K562 (cell line): ENCODE measurements at regions not wholly inside any gene's neighbourhood (a gene's known extent, or its start where the extent isn't known, plus 50 kb on each side); places are given as distances from the start of the nearest gene placed in this dataset.

Experiments
- ATAC-seq: fragments of 200-7000 bp; cut with Tn5 transposase; 3 replicates; pipeline ENCODE4 v1.9.1; 2020; ENCODE audit warnings: moderate library complexity
- BruUV-seq: library from RNA; stranded (reverse); fragments of 400-500 nt; replicated peaks from 2 replicates; lab custom pipeline; 2021; lab: Mats Ljungman, UMichigan
- CTCF ChIA-PET: fragments of 300-600 bp; formaldehyde crosslinking; extraction: SDS; loops from one replicate; lab custom pipeline; 2021; ENCODE audit warnings: low intra/inter-chr PET ratio; lab: Yijun Ruan, JAX
- POLR2A ChIA-PET: fragments of 300-600, 350-650 bp; sonication (Branson Sonifier 250); formaldehyde crosslinking; extraction: SDS; loops from one replicate; lab custom pipeline; 2021; ENCODE audit warnings: antibody characterized with exemption, inconsistent platforms; lab: Yijun Ruan, JAX
- DNase-seq, 4 experiments: peaks; one replicate each; pipeline versions ENCODE4 v3.0.0 to v3.0.0-alpha.2; 2011 to 2018; ENCODE audit warnings: low spot score in 3 of 4, mixed read lengths in 3 of 4; ENCODE audit errors: extremely low read depth in 1 of 4
- FAIRE-seq: peaks from 2 replicates; lab custom pipeline; 2011; peaks lifted over from hg19 to GRCh38; lab: Jason Lieb, UNC
- H2AFZ ChIP-seq: 2 replicates; pipeline ENCODE4 v1.6.0; 2011; ENCODE audit warnings: low read depth, low read length, control low read depth, inconsistent platforms
- H3K27ac ChIP-seq: fragments of 200-600 bp; 3 replicates; pipeline ENCODE4 v1.8.0; 2011; ENCODE audit warnings: low read depth, mild to moderate bottlenecking, control low read depth, inconsistent platforms, low read length, moderate library complexity, mixed read lengths; ENCODE audit errors: extremely low read depth
- H3K27me3 ChIP-seq, 2 experiments: fragments of 300-600 bp in 1 of 2; 2 replicates in 1 of 2; 3 replicates in 1 of 2; pipeline versions ENCODE4 v1.6.0 to v1.8.0; 2011; ENCODE audit warnings: inconsistent platforms in 2 of 2, low read length in 2 of 2, mild to moderate bottlenecking in 1 of 2, mixed read lengths in 1 of 2, moderate library complexity in 1 of 2; ENCODE audit not compliant: control insufficient read depth in 2 of 2, insufficient read depth in 2 of 2
- H3K36me3 ChIP-seq: fragments of 300-600 bp; 3 replicates; pipeline ENCODE4 v1.8.0; 2011; ENCODE audit warnings: mild to moderate bottlenecking, low read length, inconsistent platforms; ENCODE audit not compliant: control insufficient read depth, insufficient read depth
- H3K4me1 ChIP-seq, 2 experiments: fragments of 200-600 bp in 1 of 2; replicated peaks in 1 of 2; 2 replicates in 1 of 2; 3 replicates in 1 of 2; pipeline versions ENCODE4 v1.5.1 to v1.8.0; 2011; ENCODE audit warnings: inconsistent platforms in 2 of 2, low read length in 2 of 2, mild to moderate bottlenecking in 1 of 2, mixed read lengths in 1 of 2, moderate library complexity in 1 of 2; ENCODE audit not compliant: control insufficient read depth in 2 of 2, insufficient read depth in 2 of 2
- H3K4me2 ChIP-seq: 2 replicates; pipeline ENCODE4 v1.6.1; 2011; ENCODE audit warnings: low read length, control low read depth, inconsistent platforms, mixed read lengths; ENCODE audit not compliant: insufficient read depth
- H3K4me3 ChIP-seq: fragments of 200-600 bp; sonication (generic), shearing (Covaris generic); 2 replicates; pipeline ENCODE4 v1.5.1; 2016; ENCODE audit warnings: control low read depth, inconsistent platforms
- H3K79me2 ChIP-seq: fragments of 200-600 bp; 3 replicates; pipeline ENCODE4 v1.8.0; 2011; ENCODE audit warnings: low read length, inconsistent platforms; ENCODE audit not compliant: control insufficient read depth, insufficient read depth
- H3K9ac ChIP-seq, 2 experiments: 2 replicates each; pipeline versions ENCODE4 v1.6.0 to v1.6.1; 2011; ENCODE audit warnings: low read depth in 2 of 2, low read length in 2 of 2, control low read depth in 1 of 2, inconsistent platforms in 1 of 2, mild to moderate bottlenecking in 1 of 2, mixed read lengths in 1 of 2; ENCODE audit not compliant: insufficient read depth in 1 of 2
- H3K9me1 ChIP-seq: one replicate; pipeline ENCODE4 v1.6.0; 2011; ENCODE audit warnings: inconsistent platforms, mild to moderate bottlenecking, low read length, moderate library complexity; ENCODE audit not compliant: control insufficient read depth, insufficient read depth
- H3K9me3 ChIP-seq: replicated peaks from 2 replicates; pipeline ENCODE4 v1.5.1; 2011; ENCODE audit warnings: low read depth, low read length, inconsistent platforms; ENCODE audit not compliant: control insufficient read depth, insufficient read depth
- H4K20me1 ChIP-seq: replicated peaks from 2 replicates; pipeline ENCODE4 v1.6.1; 2011; ENCODE audit warnings: low read length, inconsistent platforms, mixed read lengths; ENCODE audit not compliant: control insufficient read depth, insufficient read depth
- BCOR ChIP-seq: fragments of 450-650 bp; IDR thresholded peaks from 2 replicates; pipeline ENCODE4 v1.6.1; 2016
- CREB5 ChIP-seq: fragments of 250-450 bp; sonication (Bioruptor Pico); IDR thresholded peaks from 2 replicates; pipeline ENCODE4 v1.5.0; 2020; ENCODE audit warnings: mild to moderate bottlenecking
- NR2F6 ChIP-seq: fragments of 450-650 bp; formaldehyde crosslinking; IDR thresholded peaks from 2 replicates; pipeline ENCODE4 v1.4.0; 2020; ENCODE audit warnings: mild to moderate bottlenecking
- POLR2A ChIP-seq: fragments of 450-650 bp; conservative IDR thresholded peaks from 2 replicates; pipeline ENCODE4 v1.6.1; 2016
- PRPF4 ChIP-seq: fragments of 200-400 bp; formaldehyde crosslinking; IDR thresholded peaks from one replicate; pipeline ENCODE4 v1.6.1; 2017; ENCODE audit warnings: low read length, low read depth, mild to moderate bottlenecking; ENCODE audit not compliant: insufficient read depth, poor library complexity, severe bottlenecking
- ZNF212 ChIP-seq: fragments of 450-650 bp; formaldehyde crosslinking; IDR thresholded peaks from 2 replicates; pipeline ENCODE4 v1.4.0; 2020; ENCODE audit warnings: mild to moderate bottlenecking
- WGBS: fragments of 100-300 bp; shearing (Covaris generic); methylation state at CpG from one replicate; pipeline ENCODE4 v1.1.6; 2016; ENCODE audit warnings: low coverage, mixed read lengths; ENCODE audit not compliant: insufficient coverage; ENCODE audit errors: missing lambda C conversion rate; 5-methylcytosine and 5-hydroxymethylcytosine counted together
- in situ Hi-C: fragments of 300-500 bp; cut with MboI; formaldehyde crosslinking; loops from 4 replicates; pipeline ENCODE4 v1.15.0; 2018; ENCODE audit warnings: inconsistent platforms, mixed read lengths
- intact Hi-C: fragments of 100-400 bp; cut with micrococcal nuclease; formaldehyde crosslinking; loops from 2 replicates; pipeline ENCODE4 v1.14.2; 2022
- TF ChIP-seq, protein P1 (sequence below), 2 experiments: fragments of 450-650 bp in 1 of 2; sonication (generic) in 1 of 2; formaldehyde crosslinking; conservative IDR thresholded peaks; 2 replicates each; pipeline versions ENCODE4 v1.4.0 to v1.8.1; 2020 to 2022; ENCODE audit warnings: mild to moderate bottlenecking in 1 of 2, missing genetic modification reagents in 1 of 2
- TF ChIP-seq, protein P2 (sequence below): sonication (generic); formaldehyde crosslinking; IDR thresholded peaks from 2 replicates; pipeline ENCODE4 v1.9.0; 2022; ENCODE audit warnings: mild to moderate bottlenecking, missing genetic modification reagents
- TF ChIP-seq, protein P3 (sequence below): fragments of 150-350 bp; IDR thresholded peaks from 2 replicates; pipeline ENCODE4 v1.6.1; 2014; ENCODE audit warnings: low read depth, mild to moderate bottlenecking, low read length, borderline replicate concordance

- Histone ChIP-seq H3K27me3 (peaks cover 0 to 3% of the 10 kb centered on the region in 2 experiments; a peak in 3 of 5 replicates), H3K9ac (no peak overlapping the region), H3K9me1 (no peaks in the 10 kb centered on the region), H3K4me1 (no peaks in the 10 kb centered on the region), H3K4me3 (no peak overlapping the region), H3K27ac (no peak overlapping the region), H3K36me3 (no peaks in the 10 kb centered on the region), H4K20me1 (no peaks in the 10 kb centered on the region), H2AFZ (no peak overlapping the region), H3K9me3 (no peaks in the 10 kb centered on the region), H3K4me2 (no peak overlapping the region), H3K79me2 (no peaks in the 10 kb centered on the region)
- ATAC-seq (no peak), DNase-seq (no peak), FAIRE-seq (no peak)
- no TSS peak for BruUV-seq
- TF ChIP-seq, protein P1, sequence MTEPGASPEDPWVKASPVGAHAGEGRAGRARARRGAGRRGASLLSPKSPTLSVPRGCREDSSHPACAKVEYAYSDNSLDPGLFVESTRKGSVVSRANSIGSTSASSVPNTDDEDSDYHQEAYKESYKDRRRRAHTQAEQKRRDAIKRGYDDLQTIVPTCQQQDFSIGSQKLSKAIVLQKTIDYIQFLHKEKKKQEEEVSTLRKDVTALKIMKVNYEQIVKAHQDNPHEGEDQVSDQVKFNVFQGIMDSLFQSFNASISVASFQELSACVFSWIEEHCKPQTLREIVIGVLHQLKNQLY (CRISPR knock-in tag; conservative IDR thresholded peaks at IDR 0.05) = no peak
- TF ChIP-seq POLR2A (no peak), NR2F6 (CRISPR knock-in tag) (no peak), PRPF4 (no peak), CREB5 (CRISPR knock-in tag) (no peak), BCOR (no peak), ZNF212 (no peak)
- TF ChIP-seq, protein P2, sequence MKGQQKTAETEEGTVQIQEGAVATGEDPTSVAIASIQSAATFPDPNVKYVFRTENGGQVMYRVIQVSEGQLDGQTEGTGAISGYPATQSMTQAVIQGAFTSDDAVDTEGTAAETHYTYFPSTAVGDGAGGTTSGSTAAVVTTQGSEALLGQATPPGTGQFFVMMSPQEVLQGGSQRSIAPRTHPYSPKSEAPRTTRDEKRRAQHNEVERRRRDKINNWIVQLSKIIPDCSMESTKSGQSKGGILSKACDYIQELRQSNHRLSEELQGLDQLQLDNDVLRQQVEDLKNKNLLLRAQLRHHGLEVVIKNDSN = no peak
- TF ChIP-seq, protein P3, sequence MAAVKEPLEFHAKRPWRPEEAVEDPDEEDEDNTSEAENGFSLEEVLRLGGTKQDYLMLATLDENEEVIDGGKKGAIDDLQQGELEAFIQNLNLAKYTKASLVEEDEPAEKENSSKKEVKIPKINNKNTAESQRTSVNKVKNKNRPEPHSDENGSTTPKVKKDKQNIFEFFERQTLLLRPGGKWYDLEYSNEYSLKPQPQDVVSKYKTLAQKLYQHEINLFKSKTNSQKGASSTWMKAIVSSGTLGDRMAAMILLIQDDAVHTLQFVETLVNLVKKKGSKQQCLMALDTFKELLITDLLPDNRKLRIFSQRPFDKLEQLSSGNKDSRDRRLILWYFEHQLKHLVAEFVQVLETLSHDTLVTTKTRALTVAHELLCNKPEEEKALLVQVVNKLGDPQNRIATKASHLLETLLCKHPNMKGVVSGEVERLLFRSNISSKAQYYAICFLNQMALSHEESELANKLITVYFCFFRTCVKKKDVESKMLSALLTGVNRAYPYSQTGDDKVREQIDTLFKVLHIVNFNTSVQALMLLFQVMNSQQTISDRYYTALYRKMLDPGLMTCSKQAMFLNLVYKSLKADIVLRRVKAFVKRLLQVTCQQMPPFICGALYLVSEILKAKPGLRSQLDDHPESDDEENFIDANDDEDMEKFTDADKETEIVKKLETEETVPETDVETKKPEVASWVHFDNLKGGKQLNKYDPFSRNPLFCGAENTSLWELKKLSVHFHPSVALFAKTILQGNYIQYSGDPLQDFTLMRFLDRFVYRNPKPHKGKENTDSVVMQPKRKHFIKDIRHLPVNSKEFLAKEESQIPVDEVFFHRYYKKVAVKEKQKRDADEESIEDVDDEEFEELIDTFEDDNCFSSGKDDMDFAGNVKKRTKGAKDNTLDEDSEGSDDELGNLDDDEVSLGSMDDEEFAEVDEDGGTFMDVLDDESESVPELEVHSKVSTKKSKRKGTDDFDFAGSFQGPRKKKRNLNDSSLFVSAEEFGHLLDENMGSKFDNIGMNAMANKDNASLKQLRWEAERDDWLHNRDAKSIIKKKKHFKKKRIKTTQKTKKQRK = no peak
- intact Hi-C loops = no loop called here
- ChIA-PET POLR2A (interaction anchor here (0.6 kb wide), 1 partner anchor 309 kb away, joined by 3 read pairs; no protein-coding TSS in a partner anchor), CTCF (no interaction called here)
- in situ Hi-C loops = no loop called here
- WGBS = 0% methylated on average over 2 of the region's 2 CpGs
These were observed 85.8 kb upstream of the SPATA13 start for GRCh38 chr13:24074678-24075077.
